GM19397 (cell line): ENCODE measurements at regions not wholly inside any gene's neighbourhood (a gene's known extent, or its start where the extent isn't known, plus 50 kb on each side); places are given as distances from the start of the nearest gene placed in this dataset.
"Not testable (repeated sequence)": the region's sequence is repeated elsewhere in the genome, so short reads cannot be mapped to it uniquely, and the experiment has no call there.

Experiments used
- ATAC-seq: cut with Tn5 transposase; IDR thresholded peaks from one replicate; pipeline ENCODE4 v1.9.1; 2021; ENCODE audit warnings: mild to moderate bottlenecking, moderate library complexity; ENCODE audit not compliant: unreplicated experiment

- no peak for ATAC-seq
Measured at GRCh38 chr20:11976966-11977365, 59.3 kb downstream of the BTBD3 start.

- no peak for ATAC-seq
Measured at GRCh38 chr20:11978496-11978895, 60.8 kb downstream of the BTBD3 start.

GRCh38 chr20:11979306-11979990 lies 61.8 kb downstream of the BTBD3 start:
- peak; percentile 75 for ATAC-seq

GRCh38 chr20:11980263-11980662 lies 62.6 kb downstream of the BTBD3 start:
- no peak for ATAC-seq

GRCh38 chr20:11981366-11981947 lies 63.8 kb downstream of the BTBD3 start:
- no peak for ATAC-seq

GRCh38 chr20:11982289-11982954 lies 64.7 kb downstream of the BTBD3 start:
- ATAC-seq, result no peak

- no peak for ATAC-seq
Measured at GRCh38 chr20:11982955-11983470, 65.3 kb downstream of the BTBD3 start.

- no peak for ATAC-seq
Measured at GRCh38 chr20:11986954-11987353, 69.3 kb downstream of the BTBD3 start.

- ATAC-seq, result no peak
Measured at GRCh38 chr20:11987526-11987925, 69.8 kb downstream of the BTBD3 start.

- no peak for ATAC-seq
Measured at GRCh38 chr20:11989018-11989771, 71.5 kb downstream of the BTBD3 start.

GRCh38 chr20:11992426-11992825 lies 74.7 kb downstream of the BTBD3 start:
- ATAC-seq, result no peak

GRCh38 chr20:11993886-11994461 lies 76.3 kb downstream of the BTBD3 start:
- no peak for ATAC-seq

GRCh38 chr20:11995805-11996567 lies 78.3 kb downstream of the BTBD3 start:
- no peak for ATAC-seq

- not testable (repeated sequence) for ATAC-seq
Measured at GRCh38 chr20:12004776-12005175, 87.1 kb downstream of the BTBD3 start.

- peak; percentile 90 for ATAC-seq
Measured at GRCh38 chr20:12012241-12013222, 94.8 kb downstream of the BTBD3 start.

GRCh38 chr20:12014276-12014675 lies 96.6 kb downstream of the BTBD3 start:
- ATAC-seq, result no peak

- no peak for ATAC-seq
Measured at GRCh38 chr20:12014736-12015135, 97.0 kb downstream of the BTBD3 start.

GRCh38 chr20:12016291-12016690 lies 98.6 kb downstream of the BTBD3 start:
- no peak for ATAC-seq

GRCh38 chr20:12019715-12020114 lies 102.0 kb downstream of the BTBD3 start:
- no peak for ATAC-seq
